H1 (cell line): ENCODE measurements at regions not wholly inside any gene's neighbourhood (a gene's known extent, or its start where the extent isn't known, plus 50 kb on each side); places are given as distances from the start of the nearest gene placed in this dataset.

ENCODE experiments used
- CTCF ChIA-PET: fragments of 300-600 bp; sonication (Branson Sonifier 250); formaldehyde crosslinking; loops from one replicate; lab custom pipeline; 2021; ENCODE audit not compliant: partially characterized antibody; lab: Charles Lee
- POLR2A ChIA-PET: fragments of 300-600 bp; sonication (Branson Sonifier 250); formaldehyde crosslinking; loops from one replicate; lab custom pipeline; 2021; ENCODE audit warnings: inconsistent platforms; ENCODE audit not compliant: partially characterized antibody; lab: Charles Lee
- DNase-seq, 2 experiments: peaks; one replicate each; pipeline versions ENCODE4 v3.0.0 to v3.0.0-alpha.2; 2010 to 2022; ENCODE audit warnings: low spot score in 2 of 2, low read depth in 1 of 2, mixed read lengths in 1 of 2
- FAIRE-seq: peaks from 2 replicates; lab custom pipeline; 2011; peaks lifted over from hg19 to GRCh38; lab: Jason Lieb, UNC
- H2AFZ ChIP-seq: 2 replicates; pipeline ENCODE4 v1.8.1; 2012; ENCODE audit warnings: low read length, inconsistent platforms
- H2AK5ac ChIP-seq: 2 replicates; pipeline ENCODE4 v1.6.1; 2013; ENCODE audit warnings: low read depth, low read length
- H2BK120ac ChIP-seq: replicated peaks from 2 replicates; pipeline ENCODE3; 2013; ENCODE audit warnings: low read depth, low read length, inconsistent platforms
- H2BK12ac ChIP-seq: 2 replicates; pipeline ENCODE4 v1.6.1; 2013; ENCODE audit warnings: low read depth, low read length
- H2BK15ac ChIP-seq: 2 replicates; pipeline ENCODE4 v1.6.1; 2013; ENCODE audit warnings: low read length
- H2BK20ac ChIP-seq: 2 replicates; pipeline ENCODE4 v1.6.1; 2013; ENCODE audit warnings: low read length
- H2BK5ac ChIP-seq: 2 replicates; pipeline ENCODE4 v1.6.1; 2013; ENCODE audit warnings: low read depth, low read length
- H3K14ac ChIP-seq: 2 replicates; pipeline ENCODE4 v1.6.1; 2013; ENCODE audit warnings: inconsistent platforms; ENCODE audit not compliant: insufficient read length
- H3K18ac ChIP-seq: 2 replicates; pipeline ENCODE4 v1.6.1; 2013; ENCODE audit warnings: low read length; ENCODE audit errors: extremely low read depth
- H3K23ac ChIP-seq: 2 replicates; pipeline ENCODE4 v1.6.1; 2013; ENCODE audit warnings: inconsistent platforms; ENCODE audit not compliant: insufficient read length
- H3K23me2 ChIP-seq: 2 replicates; pipeline ENCODE4 v1.6.1; 2013; ENCODE audit warnings: low read depth, low read length
- H3K27ac ChIP-seq: 2 replicates; pipeline ENCODE4 v1.6.1; 2011; ENCODE audit warnings: low read depth, low read length, inconsistent platforms
- H3K27me3 ChIP-seq, 4 experiments: replicated peaks in 1 of 4; 1 replicate in 1 of 4; 2 replicates in 3 of 4; pipeline versions ENCODE4 v1.6.1 to v1.8.1; 2011 to 2013; ENCODE audit warnings: low read length in 3 of 4, mild to moderate bottlenecking in 3 of 4, inconsistent platforms in 2 of 4, mixed read lengths in 2 of 4, moderate library complexity in 1 of 4; ENCODE audit not compliant: control insufficient read depth in 3 of 4, insufficient read depth in 3 of 4; ENCODE audit errors: extremely low read depth in 1 of 4
- H3K36me3 ChIP-seq, 4 experiments: 2 replicates each; pipeline versions ENCODE4 v1.6.1 to v1.8.1; 2011 to 2013; ENCODE audit warnings: mild to moderate bottlenecking in 4 of 4, low read length in 3 of 4, moderate library complexity in 2 of 4, control low read depth in 1 of 4, inconsistent platforms in 1 of 4; ENCODE audit not compliant: insufficient read depth in 4 of 4, control insufficient read depth in 2 of 4
- H3K4ac ChIP-seq: replicated peaks from 2 replicates; pipeline ENCODE3; 2013; ENCODE audit warnings: low read length, low read depth, mixed read lengths, inconsistent platforms; ENCODE audit not compliant: insufficient read length
- H3K4me1 ChIP-seq, 4 experiments: replicated peaks in 1 of 4; 1 replicate in 1 of 4; 2 replicates in 3 of 4; pipeline versions ENCODE4 v1.6.1 to v1.8.1; 2011 to 2013; ENCODE audit warnings: low read length in 3 of 4, inconsistent platforms in 2 of 4, mixed read lengths in 1 of 4; ENCODE audit not compliant: insufficient read depth in 4 of 4, control insufficient read depth in 3 of 4
- H3K4me2 ChIP-seq, 2 experiments: 2 replicates each; pipeline versions ENCODE4 v1.6.1 to v1.8.1; 2011 to 2013; ENCODE audit warnings: low read depth in 2 of 2, low read length in 2 of 2, control low read depth in 1 of 2, inconsistent platforms in 1 of 2, mild to moderate bottlenecking in 1 of 2; ENCODE audit not compliant: insufficient read depth in 1 of 2
- H3K4me3 ChIP-seq, 4 experiments: fragments of 200-600, 300-600 bp in 1 of 4; sonication (generic), shearing (Covaris generic), sonication (Bioruptor Twin) in 1 of 4; 2 replicates each; pipeline versions ENCODE4 v1.5.1 to v1.8.1; 2011 to 2016; ENCODE audit warnings: low read length in 4 of 4, low read depth in 3 of 4, control low read depth in 2 of 4, inconsistent platforms in 2 of 4, mild to moderate bottlenecking in 2 of 4, mixed read lengths in 1 of 4, moderate library complexity in 1 of 4; ENCODE audit not compliant: insufficient read depth in 2 of 4; ENCODE audit errors: extremely low read depth in 1 of 4
- H3K56ac ChIP-seq: replicated peaks from 2 replicates; pipeline ENCODE3; 2013; ENCODE audit warnings: low read depth, mild to moderate bottlenecking, mixed read lengths, low read length, inconsistent platforms; ENCODE audit not compliant: insufficient read length
- H3K79me1 ChIP-seq: 2 replicates; pipeline ENCODE4 v1.6.1; 2013; ENCODE audit warnings: low read depth, low read length, control low read depth
- H3K79me2 ChIP-seq, 2 experiments: 2 replicates each; pipeline versions ENCODE4 v1.6.1 to v1.8.1; 2012 to 2013; ENCODE audit warnings: low read length in 2 of 2, mild to moderate bottlenecking in 2 of 2, inconsistent platforms in 1 of 2; ENCODE audit not compliant: insufficient read depth in 2 of 2, control insufficient read depth in 1 of 2
- H3K9ac ChIP-seq, 4 experiments: replicated peaks in 1 of 4; 1 replicate in 1 of 4; 2 replicates in 3 of 4; pipeline versions ENCODE4 v1.6.1 to v1.8.1; 2011 to 2013; ENCODE audit warnings: low read depth in 3 of 4, low read length in 3 of 4, control low read depth in 2 of 4, mild to moderate bottlenecking in 2 of 4, moderate library complexity in 2 of 4, inconsistent platforms in 1 of 4; ENCODE audit errors: extremely low read depth in 1 of 4
- H3K9me3 ChIP-seq, 2 experiments: 2 replicates each; pipeline versions ENCODE4 v1.6.1 to v1.8.1; 2012 to 2013; ENCODE audit warnings: mild to moderate bottlenecking in 2 of 2, moderate library complexity in 2 of 2, control low read depth in 1 of 2, inconsistent platforms in 1 of 2, low read depth in 1 of 2, low read length in 1 of 2, mixed read lengths in 1 of 2; ENCODE audit not compliant: insufficient read depth in 2 of 2
- H4K20me1 ChIP-seq, 2 experiments: replicated peaks in 1 of 2; 2 replicates each; pipeline versions ENCODE3 to v1.8.1; 2011 to 2013; ENCODE audit warnings: inconsistent platforms in 2 of 2, low read length in 2 of 2, mild to moderate bottlenecking in 1 of 2; ENCODE audit not compliant: insufficient read depth in 2 of 2, control insufficient read depth in 1 of 2
- H4K5ac ChIP-seq: 2 replicates; pipeline ENCODE4 v1.6.1; 2013; ENCODE audit warnings: low read length, low read depth, mixed read lengths, inconsistent platforms; ENCODE audit not compliant: insufficient read length
- H4K8ac ChIP-seq: 2 replicates; pipeline ENCODE4 v1.8.0; 2013; ENCODE audit warnings: mild to moderate bottlenecking, moderate library complexity, low read length, inconsistent platforms; ENCODE audit not compliant: insufficient read depth; ENCODE audit errors: extremely low read depth
- H4K91ac ChIP-seq: replicated peaks from 2 replicates; pipeline ENCODE3; 2013; ENCODE audit warnings: low read length, mixed read lengths, inconsistent platforms; ENCODE audit not compliant: insufficient read length
- RAD21 ChIP-seq, 2 experiments: IDR thresholded peaks in 1 of 2; conservative IDR thresholded peaks in 1 of 2; 2 replicates each; pipeline ENCODE4 v1.6.1; 2011; ENCODE audit warnings: low read depth in 2 of 2, low read length in 2 of 2, improper control_type of control experiment in 1 of 2, inconsistent platforms in 1 of 2, mild to moderate bottlenecking in 1 of 2, moderate library complexity in 1 of 2
- WGBS, 2 experiments: shearing (Covaris generic) in 1 of 2; methylation state at CpG; one replicate each; pipeline versions ENCODE4 v1.1.6 to v1.1.7; 2013 to 2015; ENCODE audit warnings: low lambda C conversion rate in 2 of 2, mixed read lengths in 2 of 2, inconsistent platforms in 1 of 2, low coverage in 1 of 2, missing lambda C conversion rate in 1 of 2; ENCODE audit not compliant: insufficient replicate concordance in 2 of 2, insufficient coverage in 1 of 2, insufficient read length in 1 of 2; ENCODE audit errors: extremely low coverage in 1 of 2, missing lambda C conversion rate in 1 of 2; 5-methylcytosine and 5-hydroxymethylcytosine counted together

DNA sequence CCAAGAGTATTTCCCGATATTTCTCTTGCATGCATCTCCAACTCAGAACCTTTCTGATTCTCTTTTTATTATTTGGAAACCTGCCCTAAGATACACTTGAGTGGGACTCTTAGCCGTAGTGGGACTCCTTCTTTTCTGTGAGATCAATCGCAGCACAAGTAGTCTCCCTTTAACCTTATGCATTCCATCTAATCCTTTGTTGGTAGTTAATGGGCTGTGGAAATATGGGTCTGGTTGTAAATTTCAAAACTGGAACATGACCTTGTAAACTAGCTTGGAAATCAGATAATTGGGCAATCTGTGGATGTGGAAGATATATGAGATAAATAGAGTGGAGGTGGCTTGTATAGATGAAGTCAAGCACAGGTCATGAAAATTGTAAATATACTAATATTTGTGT lies 350.0 kb downstream of the NDFIP2 start:
- Histone ChIP-seq H2AFZ (no peak overlapping the region), H3K18ac (no peak overlapping the region), H2BK5ac (no peak overlapping the region), H3K56ac (no peak overlapping the region), H4K91ac (no peak overlapping the region), H3K27ac (no peak overlapping the region), H2BK20ac (no peak overlapping the region), H4K5ac (no peak overlapping the region), H2BK15ac (no peak overlapping the region), H4K20me1 (no peaks in the 10 kb centered on the region), H3K4me1 (no peaks in the 10 kb centered on the region), H3K23ac (no peak overlapping the region), H2AK5ac (no peak overlapping the region), H3K9me3 (0 out of 4 replicates have a peak, but pooled peaks cover 0 to 4% of the 10 kb centered on the region in 2 experiments), H3K9ac (no peak overlapping the region), H4K8ac (no peak overlapping the region), H3K4ac (no peak overlapping the region), H3K27me3 (no peaks in the 10 kb centered on the region), H3K14ac (no peak overlapping the region), H3K23me2 (no peaks in the 10 kb centered on the region), H2BK120ac (no peak overlapping the region), H3K79me2 (no peaks in the 10 kb centered on the region), H3K4me3 (no peak overlapping the region), H3K36me3 (no peaks in the 10 kb centered on the region; a peak in 1 of 8 replicates), H3K79me1 (no peaks in the 10 kb centered on the region), H2BK12ac (no peak overlapping the region), H3K4me2 (no peak overlapping the region)
- ChIA-PET CTCF (interaction anchor here (0.6 kb wide), 1 partner anchor 188 kb away, joined by 3 read pairs; no protein-coding TSS in a partner anchor), POLR2A (no interaction called here)
- DNase-seq (no peak), FAIRE-seq (no peak)
- WGBS, 2 experiments, result 81% methylated on average over 3 of the region's 3 CpGs; no CpG with 5 or more reads in 1 of the 2 experiments
- no peak for TF ChIP-seq RAD21 (IDR thresholded peaks at IDR 0.05 in 1 of 2, conservative IDR thresholded peaks at IDR 0.05 in 1 of 2; ENCODE audit: low read depth in 2 of 2, low read length in 2 of 2)
